T-helper 2 cell treated with Interferon-gamma antibody and Interleukin-4, amounts not matched to agents 5 μg/mL and 100 μg/mL, for 36 hours (primary cell): ENCODE measurements at regions not wholly inside any gene's neighbourhood (a gene's known extent, or its start where the extent isn't known, plus 50 kb on each side); places are given as distances from the start of the nearest gene placed in this dataset.
"Not testable (repeated sequence)": the region's sequence is repeated elsewhere in the genome, so short reads cannot be mapped to it uniquely, and the experiment has no call there.

Experiments used
- DNase-seq: peaks from one replicate; pipeline ENCODE4 v3.0.0; 2021; ENCODE audit warnings: low spot score
- H3K27ac Mint-ChIP-seq: one replicate; pipeline ENCODE4 v1.8.0; 2021; ENCODE audit warnings: mild to moderate bottlenecking, mixed read lengths
- H3K27me3 Mint-ChIP-seq: one replicate; pipeline ENCODE4 v1.8.0; 2021; ENCODE audit warnings: low read depth, mixed read lengths
- H3K36me3 Mint-ChIP-seq: one replicate; pipeline ENCODE4 v1.8.0; 2021; ENCODE audit warnings: low read depth, mixed read lengths
- H3K4me1 Mint-ChIP-seq: one replicate; pipeline ENCODE4 v1.8.0; 2021; ENCODE audit warnings: low read depth, mixed read lengths
- H3K4me3 Mint-ChIP-seq: one replicate; pipeline ENCODE4 v1.8.0; 2022; ENCODE audit warnings: mild to moderate bottlenecking, moderate library complexity, mixed read lengths
- H3K9me3 Mint-ChIP-seq: one replicate; pipeline ENCODE4 v1.8.0; 2021; ENCODE audit warnings: mixed read lengths

DNA sequence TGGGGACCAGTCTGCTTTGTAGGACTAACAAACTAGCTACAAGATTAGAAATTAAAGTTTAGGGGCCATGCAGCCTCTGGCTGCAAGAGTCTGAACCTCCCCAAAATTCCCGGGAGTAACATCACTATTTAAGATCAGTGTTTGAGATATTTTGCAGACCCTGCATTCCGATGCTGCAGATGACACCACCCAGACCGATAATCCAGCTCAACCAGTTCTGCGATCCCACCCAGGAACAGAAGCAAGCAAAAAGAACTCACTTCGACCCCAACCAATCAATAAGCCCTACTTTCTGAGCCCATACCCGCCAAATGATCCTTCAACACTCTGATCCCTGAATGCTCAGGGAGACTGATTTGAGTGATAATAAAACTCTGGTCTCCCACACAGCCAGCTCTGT lies 877.8 kb downstream of the FAT4 start:
- H3K9me3 Mint-ChIP-seq = peaks cover 15% of the 10 kb centered on the region
- no peak overlapping the region for H3K4me3 Mint-ChIP-seq
- H3K4me1 Mint-ChIP-seq = no peaks in the 10 kb centered on the region
- H3K27ac Mint-ChIP-seq = no peak overlapping the region
- no peaks in the 10 kb centered on the region for H3K36me3 Mint-ChIP-seq
- H3K27me3 Mint-ChIP-seq = no peaks in the 10 kb centered on the region
- no peak for DNase-seq

DNA sequence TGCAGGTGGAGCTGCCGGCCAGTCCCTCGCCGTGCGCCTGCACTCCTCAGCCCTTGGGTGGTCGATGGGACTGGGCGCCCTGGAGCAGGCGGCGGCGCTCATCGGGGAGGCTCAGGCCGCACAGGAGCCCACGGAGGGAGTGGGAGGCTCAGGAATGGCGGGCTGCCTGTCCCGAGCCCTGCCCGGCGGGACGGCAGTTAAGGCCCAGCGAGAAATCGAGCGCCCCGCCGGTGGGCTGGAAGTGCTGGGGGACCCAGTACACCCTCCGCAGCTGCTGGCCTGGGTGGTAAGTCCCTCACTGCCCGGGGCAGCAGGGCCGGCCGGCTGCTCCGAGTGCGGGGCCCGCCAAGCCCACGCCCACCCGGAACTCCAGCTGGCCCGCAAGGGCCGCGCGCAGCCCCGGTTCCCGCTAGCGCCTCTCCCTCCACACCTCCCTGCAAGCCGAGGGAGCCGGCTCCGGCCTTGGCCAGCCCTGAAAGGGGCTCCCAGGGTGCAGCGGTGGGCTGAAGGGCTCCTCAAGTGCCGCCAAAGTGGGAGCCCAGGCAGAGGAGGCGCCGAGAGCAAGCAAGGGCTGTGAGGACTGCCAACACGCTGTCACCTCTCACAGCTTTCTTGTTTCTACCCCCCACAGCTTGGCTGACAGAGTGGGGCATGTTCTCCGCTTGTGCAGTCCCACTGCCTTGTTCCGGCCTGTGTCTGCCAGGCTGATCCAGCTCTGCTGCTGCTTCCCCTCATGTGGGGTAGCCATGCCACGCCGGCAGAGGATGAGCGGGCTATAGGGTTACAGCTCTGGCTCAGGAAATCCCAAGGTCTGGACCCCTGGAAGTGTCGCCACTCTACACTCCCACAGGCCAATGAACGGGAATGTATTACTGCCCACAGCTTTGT lies 886.7 kb downstream of the FAT4 start:
- not testable (repeated sequence) for DNase-seq, H3K4me3 Mint-ChIP-seq, H3K36me3 Mint-ChIP-seq, H3K4me1 Mint-ChIP-seq, H3K27me3 Mint-ChIP-seq, H3K27ac Mint-ChIP-seq
- peaks cover 15% of the 10 kb centered on the region for H3K9me3 Mint-ChIP-seq

DNA sequence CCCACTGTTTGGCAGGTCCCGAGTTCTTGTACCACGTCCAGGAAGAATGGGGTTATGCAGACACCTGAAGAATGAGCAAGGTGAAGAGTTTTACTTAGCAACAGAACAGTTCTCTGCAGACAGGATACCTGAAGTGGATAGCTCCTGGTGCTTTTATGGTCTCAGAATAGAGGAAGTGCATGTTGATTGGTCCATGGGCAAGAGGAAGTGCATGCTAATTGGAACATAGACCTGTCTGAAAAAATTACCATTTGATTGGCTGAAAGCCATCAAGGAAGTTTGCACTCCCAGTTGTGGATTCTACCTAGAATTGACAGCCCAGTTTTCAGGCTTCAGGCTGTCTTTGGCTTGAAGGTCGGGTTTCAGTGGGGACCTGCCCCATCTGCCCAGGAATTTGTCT lies 887.5 kb downstream of the FAT4 start:
- H3K4me3 Mint-ChIP-seq = no peak overlapping the region
- H3K36me3 Mint-ChIP-seq = no peaks in the 10 kb centered on the region
- H3K9me3 Mint-ChIP-seq = peaks cover 15% of the 10 kb centered on the region
- no peak overlapping the region for H3K27ac Mint-ChIP-seq
- H3K27me3 Mint-ChIP-seq = no peaks in the 10 kb centered on the region
- H3K4me1 Mint-ChIP-seq = no peaks in the 10 kb centered on the region
- DNase-seq = no peak

DNA sequence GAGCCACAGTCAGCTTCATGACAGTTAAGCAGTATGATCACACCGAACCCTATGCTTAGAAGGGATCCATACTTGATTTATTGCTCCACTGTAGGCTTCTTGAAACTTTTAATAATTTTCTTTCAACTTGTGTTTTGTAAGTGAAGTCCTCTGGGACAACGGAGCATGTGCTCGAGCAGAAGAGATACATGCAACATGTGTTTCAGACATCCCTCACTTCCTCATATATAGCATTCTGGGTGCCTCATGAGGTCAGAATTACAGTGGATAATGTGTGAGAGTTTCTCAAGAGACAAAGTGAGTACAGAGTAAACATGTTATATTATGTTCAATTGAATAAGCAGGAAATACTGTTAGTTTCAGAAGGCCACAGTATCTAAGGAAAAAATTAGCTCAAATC lies 893.2 kb downstream of the FAT4 start:
- no peaks in the 10 kb centered on the region for H3K27me3 Mint-ChIP-seq
- H3K9me3 Mint-ChIP-seq = peaks cover 13% of the 10 kb centered on the region
- no peak for DNase-seq
- no peaks in the 10 kb centered on the region for H3K4me1 Mint-ChIP-seq
- no peaks in the 10 kb centered on the region for H3K36me3 Mint-ChIP-seq
- no peak overlapping the region for H3K27ac Mint-ChIP-seq
- no peak overlapping the region for H3K4me3 Mint-ChIP-seq

- H3K36me3 Mint-ChIP-seq = no peaks in the 10 kb centered on the region
- no peak overlapping the region for H3K4me3 Mint-ChIP-seq
- no peak for DNase-seq
- H3K4me1 Mint-ChIP-seq = no peaks in the 10 kb centered on the region
- H3K27me3 Mint-ChIP-seq = no peaks in the 10 kb centered on the region
- H3K9me3 Mint-ChIP-seq = peaks cover 13% of the 10 kb centered on the region
- H3K27ac Mint-ChIP-seq = no peak overlapping the region
Measured at GRCh38 chr4:126209147-126209546, 894.4 kb downstream of the FAT4 start.

DNA sequence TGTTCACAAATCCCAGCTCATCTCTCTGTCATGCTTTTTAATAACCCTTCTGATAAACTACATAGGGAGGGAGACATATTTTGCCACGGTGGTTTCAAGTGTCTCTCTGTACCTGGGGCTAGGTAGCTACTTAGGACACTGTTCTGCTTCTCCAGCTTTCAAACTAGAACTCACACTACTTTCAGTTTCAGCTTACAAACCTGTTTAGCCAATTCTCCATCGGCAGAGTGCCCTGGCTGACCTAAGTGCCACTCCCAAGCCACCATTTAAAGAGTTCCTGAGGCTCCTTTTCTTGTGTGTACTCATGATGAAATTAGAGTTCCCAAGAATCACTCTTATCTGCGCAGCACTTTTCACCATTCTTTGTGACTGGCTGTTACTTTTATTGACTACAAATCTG lies 899.2 kb downstream of the FAT4 start:
- Mint-ChIP-seq H3K27ac (no peak overlapping the region), H3K9me3 (peaks cover 7% of the 10 kb centered on the region), H3K4me1 (no peaks in the 10 kb centered on the region), H3K36me3 (no peaks in the 10 kb centered on the region), H3K27me3 (no peaks in the 10 kb centered on the region), H3K4me3 (no peak overlapping the region)
- DNase-seq = no peak

DNA sequence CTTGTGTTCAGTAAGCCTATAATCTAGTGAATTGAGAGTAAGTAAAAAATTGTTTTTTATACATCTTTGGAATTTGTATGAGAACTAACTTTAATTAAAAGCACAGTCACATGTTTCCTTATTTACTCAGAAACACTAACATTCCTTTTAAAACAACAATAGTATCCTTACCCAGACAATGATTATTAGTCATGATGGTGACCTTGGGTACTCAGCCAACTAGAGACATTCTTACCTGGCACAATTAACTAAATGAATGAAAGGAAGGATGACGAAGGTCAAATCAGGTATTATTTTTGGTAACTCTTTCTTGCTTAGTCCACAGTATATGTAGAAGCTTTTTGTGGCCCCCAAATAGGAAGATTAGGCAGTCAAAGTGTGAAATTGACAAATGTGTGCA lies 901.0 kb downstream of the FAT4 start:
- Mint-ChIP-seq H3K27ac (no peak overlapping the region), H3K4me3 (no peak overlapping the region), H3K27me3 (no peaks in the 10 kb centered on the region), H3K36me3 (no peaks in the 10 kb centered on the region), H3K9me3 (no peaks in the 10 kb centered on the region), H3K4me1 (no peaks in the 10 kb centered on the region)
- no peak for DNase-seq

DNA sequence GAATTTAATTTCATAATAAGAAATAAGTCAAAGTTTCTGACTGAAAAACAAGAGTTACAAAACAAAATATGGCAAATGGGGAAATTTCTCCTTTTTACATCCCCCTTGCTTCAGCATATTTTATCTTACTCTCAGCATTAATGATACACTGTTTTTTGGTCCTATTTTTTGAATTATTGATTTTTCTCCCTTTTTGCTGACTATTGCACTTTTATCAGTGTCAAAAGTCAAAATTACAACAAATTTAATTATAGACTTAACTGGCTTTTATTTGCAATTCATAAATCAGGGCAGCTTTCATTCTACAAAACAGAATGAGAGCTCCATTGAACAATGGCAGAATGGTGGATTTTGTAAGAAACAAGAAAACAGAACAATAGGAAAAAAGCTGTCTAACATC lies 901.9 kb downstream of the FAT4 start:
- DNase-seq = no peak
- no peaks in the 10 kb centered on the region for H3K4me1 Mint-ChIP-seq
- H3K27me3 Mint-ChIP-seq = no peaks in the 10 kb centered on the region
- H3K9me3 Mint-ChIP-seq = no peaks in the 10 kb centered on the region
- H3K36me3 Mint-ChIP-seq = no peaks in the 10 kb centered on the region
- H3K4me3 Mint-ChIP-seq = no peak overlapping the region
- no peak overlapping the region for H3K27ac Mint-ChIP-seq

- Mint-ChIP-seq H3K9me3 (no peaks in the 10 kb centered on the region), H3K36me3 (no peaks in the 10 kb centered on the region)
Measured at GRCh38 chr4:126221282-126221681, 906.5 kb downstream of the FAT4 start.

DNA sequence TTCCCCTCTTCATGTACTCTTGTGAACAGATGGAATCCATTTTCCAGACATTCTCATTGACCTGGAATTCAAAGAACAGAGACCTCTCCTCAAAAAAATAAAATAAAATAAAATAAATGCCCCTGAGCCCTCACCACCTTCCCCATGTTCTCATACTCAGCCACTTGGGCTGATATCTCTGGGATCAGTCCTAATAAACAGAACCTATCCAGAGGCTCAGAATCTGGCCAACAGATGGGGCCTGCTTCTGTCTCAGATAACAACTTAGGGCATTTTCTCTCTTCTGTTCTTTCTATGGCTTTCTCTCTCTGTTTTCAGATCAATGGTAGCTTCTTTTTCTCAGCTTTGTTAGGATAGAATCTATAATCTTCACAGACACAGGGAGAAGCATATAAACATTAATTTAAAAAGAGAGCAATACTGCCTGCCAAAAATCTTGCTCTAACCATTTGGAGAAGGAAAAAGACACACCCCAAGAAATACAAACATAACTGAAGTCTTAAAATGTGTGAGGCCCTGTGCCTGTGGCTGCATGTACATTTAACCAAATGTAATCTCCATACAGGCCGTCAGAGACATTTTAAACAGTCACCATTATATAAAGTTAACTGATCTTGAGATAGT lies 907.1 kb downstream of the FAT4 start:
- no peaks in the 10 kb centered on the region for H3K36me3 Mint-ChIP-seq
- H3K9me3 Mint-ChIP-seq = no peaks in the 10 kb centered on the region
- no peaks in the 10 kb centered on the region for H3K4me1 Mint-ChIP-seq
- H3K27me3 Mint-ChIP-seq = no peaks in the 10 kb centered on the region
- no peak for DNase-seq
- H3K27ac Mint-ChIP-seq = no peak overlapping the region
- H3K4me3 Mint-ChIP-seq = no peak overlapping the region

More at GRCh38 chr4:126221282-126221681, 906.5 kb downstream of the FAT4 start:
- H3K4me1 Mint-ChIP-seq = no peaks in the 10 kb centered on the region
- no peak overlapping the region for H3K27ac Mint-ChIP-seq
- DNase-seq = no peak
- no peak overlapping the region for H3K4me3 Mint-ChIP-seq
- no peaks in the 10 kb centered on the region for H3K27me3 Mint-ChIP-seq

DNA sequence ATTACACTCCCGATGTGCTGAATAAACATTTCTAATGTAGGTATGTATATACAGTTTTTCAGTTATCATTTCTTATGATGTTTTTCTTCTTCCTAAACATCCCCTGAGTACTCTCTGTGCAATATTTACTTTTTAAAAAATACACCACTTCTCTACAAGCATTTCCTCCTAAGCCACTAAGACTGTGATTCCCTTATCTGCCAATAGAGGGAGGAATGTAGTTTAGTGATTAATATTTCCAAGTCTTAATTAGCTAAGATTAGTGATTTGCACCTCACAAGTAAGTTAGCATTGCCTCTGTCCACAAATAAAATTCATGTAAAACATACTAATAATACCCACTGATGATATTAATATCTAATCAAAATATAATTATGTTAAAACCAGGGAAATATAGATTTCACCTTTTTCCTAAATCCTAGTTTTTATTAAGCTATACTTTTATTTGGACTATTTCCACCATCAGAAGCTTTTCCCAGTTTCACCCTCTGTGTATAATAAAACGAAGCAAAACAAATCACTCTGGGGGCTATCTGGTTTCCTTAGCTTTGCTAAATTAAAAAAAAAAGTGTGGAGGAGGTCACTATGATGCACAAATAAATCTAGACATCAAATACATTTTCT lies 909.1 kb downstream of the FAT4 start:
- H3K27me3 Mint-ChIP-seq = no peaks in the 10 kb centered on the region
- no peak for DNase-seq
- H3K9me3 Mint-ChIP-seq = no peaks in the 10 kb centered on the region

GRCh38 chr4:126227428-126227827 lies 912.7 kb downstream of the FAT4 start:
- Mint-ChIP-seq H3K27ac (no peak overlapping the region), H3K27me3 (no peaks in the 10 kb centered on the region), H3K4me3 (no peak overlapping the region), H3K4me1 (no peaks in the 10 kb centered on the region), H3K9me3 (peaks cover 10% of the 10 kb centered on the region), H3K36me3 (no peaks in the 10 kb centered on the region)
- DNase-seq = no peak

More for the DNA sequence above, 909.1 kb downstream of the FAT4 start:
- H3K36me3 Mint-ChIP-seq = no peaks in the 10 kb centered on the region
- H3K4me1 Mint-ChIP-seq = no peaks in the 10 kb centered on the region
- no peak overlapping the region for H3K4me3 Mint-ChIP-seq
- no peak overlapping the region for H3K27ac Mint-ChIP-seq

DNA sequence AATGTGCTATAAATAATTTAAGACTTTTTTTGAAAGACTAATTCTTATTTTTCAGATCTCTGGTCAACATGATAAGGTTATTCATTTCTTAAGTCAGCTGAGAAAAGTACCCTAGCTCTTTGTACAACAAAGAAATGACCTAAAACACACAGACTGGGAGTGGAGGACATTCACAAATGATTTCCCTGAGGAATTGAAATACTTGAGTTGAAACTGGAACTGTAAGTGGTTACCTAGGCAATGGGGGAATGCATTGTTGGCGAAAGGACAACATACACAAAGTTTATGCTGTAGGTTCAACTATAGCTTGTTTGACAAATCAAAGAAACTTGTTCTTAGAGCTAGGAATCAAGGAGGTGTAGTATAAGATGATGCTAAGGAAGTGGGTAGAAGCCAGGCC lies 915.5 kb downstream of the FAT4 start:
- Mint-ChIP-seq H3K9me3 (peaks cover 15% of the 10 kb centered on the region), H3K4me1 (no peaks in the 10 kb centered on the region), H3K4me3 (no peak overlapping the region), H3K27me3 (no peaks in the 10 kb centered on the region), H3K36me3 (no peaks in the 10 kb centered on the region), H3K27ac (no peak overlapping the region)
- DNase-seq = no peak

GRCh38 chr4:126233483-126233882 lies 918.7 kb downstream of the FAT4 start:
- Mint-ChIP-seq H3K4me3 (no peak overlapping the region), H3K27me3 (no peaks in the 10 kb centered on the region), H3K4me1 (no peaks in the 10 kb centered on the region), H3K36me3 (no peaks in the 10 kb centered on the region), H3K9me3 (peaks cover 23% of the 10 kb centered on the region), H3K27ac (no peak overlapping the region)
- no peak for DNase-seq
